ENCODE measurements at regions not wholly inside any gene's neighbourhood (a gene's known extent, or its start where the extent isn't known, plus 50 kb on each side); places are given as distances from the start of the nearest gene placed in this dataset.
A peak's percentile ranks its signal among the peaks of the same experiment; 100 is the strongest.

GRCh38 chr5:96064877-96065276 lies 103.2 kb upstream of the ELL2 start:
- DNase-seq: no peak

GRCh38 chr5:96062836-96063235 lies 101.2 kb upstream of the ELL2 start:
- no peak for DNase-seq

- DNase-seq: no peak
Observed at GRCh38 chr5:96058084-96058483, 96.4 kb upstream of the ELL2 start.

DNA sequence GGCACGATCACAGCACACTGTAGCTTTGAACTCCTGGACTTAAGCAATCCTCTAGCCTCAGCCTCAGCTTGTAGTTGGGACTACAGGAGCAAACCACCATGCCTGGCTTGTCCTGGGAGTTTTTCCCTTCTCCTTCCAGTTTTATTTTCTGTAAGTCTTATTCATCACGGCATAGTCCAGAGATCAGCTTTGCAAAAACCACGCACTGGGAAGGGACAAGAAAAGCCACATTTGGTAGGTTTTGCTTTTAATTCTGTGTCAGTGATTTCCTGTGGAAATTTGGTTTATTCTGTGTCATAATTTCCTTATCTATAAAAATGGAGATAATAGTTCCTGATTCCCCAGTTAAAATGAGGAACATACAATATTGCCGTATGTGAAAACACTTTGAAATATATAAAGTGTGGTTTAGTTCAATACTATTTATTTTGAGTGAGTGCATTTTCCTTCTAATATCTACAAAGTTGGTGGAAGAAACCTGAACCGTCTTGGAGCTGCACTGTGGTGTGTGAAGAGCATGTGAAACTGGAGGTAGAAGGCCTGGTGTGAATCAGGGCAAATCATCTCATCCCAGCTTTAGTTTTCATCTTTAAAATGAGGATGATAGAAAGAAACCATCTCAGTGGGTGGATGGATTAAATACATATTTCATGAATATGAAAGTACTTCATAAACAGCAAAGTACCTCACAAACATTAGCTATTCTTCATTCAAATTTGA lies 92.8 kb upstream of the ELL2 start:
- DNase-seq: no peak

DNA sequence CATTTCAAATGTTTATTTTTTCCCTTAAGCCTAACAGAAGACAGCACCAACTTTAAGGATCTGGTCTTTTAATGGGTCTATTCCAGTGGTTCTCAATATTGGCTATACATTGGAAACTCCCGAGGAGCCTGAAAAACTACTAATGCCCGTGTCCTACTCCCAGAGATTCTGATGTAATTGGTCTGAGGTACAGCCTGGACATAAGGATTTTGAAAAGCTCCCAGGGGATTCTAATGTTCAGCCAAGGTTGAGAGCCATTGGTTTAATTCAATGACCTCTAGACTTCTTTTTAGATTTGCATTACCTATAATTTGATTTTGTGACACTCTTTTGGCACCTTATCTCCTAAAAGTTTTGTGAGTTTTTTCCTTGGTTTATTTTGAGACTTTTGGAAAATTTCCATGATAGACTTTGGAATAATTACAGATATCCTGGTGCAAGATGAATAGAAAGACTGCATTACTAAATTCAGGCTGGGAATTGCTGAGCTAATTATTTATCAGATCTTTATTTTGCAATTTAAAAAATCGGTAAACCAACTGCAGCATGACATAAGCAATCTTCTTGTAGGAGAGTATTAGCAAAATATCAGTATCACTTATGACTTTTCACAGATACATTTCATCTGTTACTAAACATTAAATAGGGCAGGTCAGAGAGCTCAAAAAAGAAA lies 91.5 kb upstream of the ELL2 start:
- no peak for DNase-seq

DNA sequence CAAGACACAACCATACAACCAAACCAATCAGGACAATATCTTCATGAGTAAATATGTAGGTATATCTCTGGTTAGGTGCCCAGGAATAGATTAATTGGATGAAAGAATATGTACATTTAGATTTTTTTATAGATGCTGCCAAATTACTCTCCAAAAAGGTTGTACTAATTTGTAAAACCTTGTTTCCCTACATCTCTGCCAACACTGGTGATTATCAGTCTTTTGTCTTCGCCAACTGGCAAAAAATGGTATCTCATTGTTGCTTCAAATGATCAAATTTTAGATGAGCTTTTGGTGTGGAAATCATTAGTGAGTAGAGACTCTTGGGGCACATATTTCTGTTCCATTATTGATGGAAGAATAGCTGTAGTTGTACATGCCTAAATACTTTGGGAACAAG lies 90.7 kb upstream of the ELL2 start:
- DNase-seq: no peak

- DNase-seq: no peak
Observed at GRCh38 chr5:96051401-96051830, 89.8 kb upstream of the ELL2 start.

DNA sequence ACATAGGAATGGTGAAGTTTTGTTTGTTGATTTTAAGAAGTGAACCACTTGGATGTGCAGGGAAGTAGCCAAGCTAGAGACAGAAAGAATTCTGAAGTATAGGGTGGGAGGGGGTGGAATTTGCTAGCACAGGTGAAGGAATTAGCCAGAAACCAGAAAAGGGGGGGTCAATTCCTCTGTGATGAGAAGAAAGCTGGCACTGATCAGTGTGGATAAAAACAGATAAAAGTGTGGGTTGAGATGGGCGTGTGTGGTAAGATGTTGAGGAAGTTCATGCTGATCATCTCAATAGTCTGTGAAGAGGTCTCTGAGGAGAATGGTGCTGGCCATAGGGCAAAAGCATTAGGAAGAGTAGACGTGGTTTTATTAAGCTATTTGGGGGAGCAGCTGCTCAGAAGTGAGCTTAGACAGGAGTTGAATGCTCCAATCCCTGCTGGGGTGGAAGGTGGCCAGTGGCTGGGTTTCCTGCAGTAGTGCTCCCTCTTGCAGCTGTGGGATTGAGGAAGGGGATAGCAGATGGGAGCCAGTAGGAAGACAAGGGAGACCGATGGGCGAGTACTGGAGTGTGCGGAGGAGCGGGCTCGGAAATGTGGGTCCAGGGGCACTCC lies 88.7 kb upstream of the ELL2 start:
- DNase-seq: no peak

- DNase-seq: peak; percentile 91
Observed at GRCh38 chr5:96049398-96050272, 88.0 kb upstream of the ELL2 start.

- DNase-seq: no peak
Observed at GRCh38 chr5:96048763-96049162, 87.1 kb upstream of the ELL2 start.

- DNase-seq: no peak
Observed at GRCh38 chr5:96045888-96046287, 84.2 kb upstream of the ELL2 start.

GRCh38 chr5:96043446-96043845 lies 81.8 kb upstream of the ELL2 start:
- DNase-seq: no peak

DNA sequence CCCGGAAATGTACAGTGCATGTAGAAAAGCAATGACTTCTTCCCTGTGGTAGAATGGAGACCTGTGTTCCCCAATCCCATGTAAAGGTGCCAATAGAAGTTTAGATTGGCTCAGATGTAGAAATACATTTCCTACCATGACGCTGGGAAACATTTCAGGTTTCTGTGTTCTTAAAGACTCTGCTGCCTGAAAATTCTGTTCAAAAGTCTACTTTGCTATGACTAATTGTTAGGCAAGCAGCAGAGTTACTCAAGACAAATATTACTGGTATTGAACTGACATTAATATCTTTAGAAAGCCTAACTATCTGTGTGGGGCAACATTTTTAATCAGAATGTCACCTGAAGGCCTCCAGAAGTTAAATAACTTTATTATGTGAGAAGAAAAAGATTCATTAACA lies 75.5 kb upstream of the ELL2 start:
- peak; percentile 35 for DNase-seq

DNA sequence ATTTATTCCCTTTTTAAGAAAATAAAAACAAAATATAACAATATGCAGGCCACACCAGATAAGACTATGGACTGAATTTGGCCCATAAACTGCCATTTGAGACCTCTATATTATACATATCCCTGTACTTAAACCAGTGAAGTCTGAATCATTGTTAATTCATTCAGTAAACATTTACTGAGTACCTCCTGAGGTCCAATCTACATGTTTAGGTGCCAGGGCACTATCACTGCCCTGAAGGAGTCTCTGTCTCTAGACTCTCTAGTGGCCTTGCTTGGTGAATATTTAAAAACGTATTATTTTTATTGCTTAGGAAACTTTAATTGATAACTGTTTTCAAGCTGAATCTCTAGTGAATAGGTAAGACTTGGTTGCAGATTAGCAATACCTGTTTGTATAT lies 74.7 kb upstream of the ELL2 start:
- no peak for DNase-seq

GRCh38 chr5:96035796-96036195 lies 74.1 kb upstream of the ELL2 start:
- no peak for DNase-seq

DNA sequence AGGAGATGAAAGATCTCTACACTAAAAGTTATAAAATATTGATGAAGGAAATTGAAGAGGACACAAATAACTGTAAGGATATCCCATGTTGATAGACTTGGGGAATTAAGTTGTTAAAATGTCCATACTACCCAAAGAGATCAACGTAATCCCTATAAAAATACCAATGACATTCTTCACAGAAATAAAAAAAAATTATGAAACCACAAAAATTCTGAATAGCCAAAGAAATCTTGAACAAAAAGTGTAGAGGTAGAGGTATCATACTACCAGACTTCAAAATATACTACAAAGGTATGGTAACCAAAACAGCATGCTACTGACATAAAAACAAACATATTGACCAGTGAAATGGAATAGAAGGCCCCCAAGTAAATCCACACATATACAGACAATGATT lies 71.5 kb upstream of the ELL2 start:
- DNase-seq: peak; percentile 18

DNA sequence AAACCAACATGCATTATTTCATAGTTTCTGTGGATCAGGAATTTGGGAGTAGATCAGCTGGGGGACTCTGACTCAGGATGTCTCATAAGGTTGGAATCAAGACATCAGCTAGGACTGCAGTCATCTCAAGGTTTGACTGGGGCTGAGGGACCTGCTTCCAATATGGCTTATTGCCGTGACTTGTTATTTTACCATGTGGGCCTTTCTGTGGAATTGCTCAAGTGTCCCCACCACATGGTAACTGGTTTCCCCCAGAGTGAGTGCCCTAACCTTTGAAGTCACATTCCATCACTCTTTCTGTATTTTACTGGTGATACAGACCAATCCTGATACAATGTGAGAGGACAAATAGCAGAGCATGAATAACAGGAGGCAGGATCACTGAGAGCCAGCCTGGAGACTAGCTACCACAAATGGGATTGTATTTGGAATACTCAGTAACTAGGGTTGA lies 70.2 kb upstream of the ELL2 start:
- peak; percentile 95 for DNase-seq

GRCh38 chr5:96031180-96031579 lies 69.5 kb upstream of the ELL2 start:
- no peak for DNase-seq

DNA sequence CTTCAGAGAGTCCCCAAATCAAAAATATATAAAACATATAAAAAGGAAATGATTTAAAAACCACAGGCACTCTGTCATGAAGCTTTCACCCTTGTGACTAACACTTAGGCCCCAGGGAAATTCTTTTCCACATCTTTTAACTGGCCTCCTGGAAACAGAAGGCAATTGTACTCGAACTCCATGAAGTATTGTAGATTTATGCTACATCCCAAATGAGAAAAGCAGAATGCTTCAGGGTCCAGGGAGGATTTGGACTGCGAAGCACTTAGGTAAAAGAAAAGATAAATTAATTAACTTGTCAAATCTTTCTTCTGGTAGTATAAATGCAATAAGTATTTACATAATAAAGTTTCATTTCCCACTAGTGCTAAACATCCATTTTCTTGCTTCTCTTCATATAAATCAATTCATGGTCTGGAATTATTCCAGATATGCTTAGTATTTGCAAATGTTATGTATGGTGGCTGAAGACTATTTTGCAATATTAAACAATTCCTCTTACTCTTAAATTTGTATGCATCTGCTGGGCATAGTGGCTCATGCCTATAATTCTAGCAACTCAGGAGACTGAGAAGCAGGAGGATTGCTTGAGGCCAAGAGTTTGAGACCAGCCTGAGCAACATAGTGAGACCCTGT lies 64.9 kb upstream of the ELL2 start:
- DNase-seq: peak; percentile 92

DNA sequence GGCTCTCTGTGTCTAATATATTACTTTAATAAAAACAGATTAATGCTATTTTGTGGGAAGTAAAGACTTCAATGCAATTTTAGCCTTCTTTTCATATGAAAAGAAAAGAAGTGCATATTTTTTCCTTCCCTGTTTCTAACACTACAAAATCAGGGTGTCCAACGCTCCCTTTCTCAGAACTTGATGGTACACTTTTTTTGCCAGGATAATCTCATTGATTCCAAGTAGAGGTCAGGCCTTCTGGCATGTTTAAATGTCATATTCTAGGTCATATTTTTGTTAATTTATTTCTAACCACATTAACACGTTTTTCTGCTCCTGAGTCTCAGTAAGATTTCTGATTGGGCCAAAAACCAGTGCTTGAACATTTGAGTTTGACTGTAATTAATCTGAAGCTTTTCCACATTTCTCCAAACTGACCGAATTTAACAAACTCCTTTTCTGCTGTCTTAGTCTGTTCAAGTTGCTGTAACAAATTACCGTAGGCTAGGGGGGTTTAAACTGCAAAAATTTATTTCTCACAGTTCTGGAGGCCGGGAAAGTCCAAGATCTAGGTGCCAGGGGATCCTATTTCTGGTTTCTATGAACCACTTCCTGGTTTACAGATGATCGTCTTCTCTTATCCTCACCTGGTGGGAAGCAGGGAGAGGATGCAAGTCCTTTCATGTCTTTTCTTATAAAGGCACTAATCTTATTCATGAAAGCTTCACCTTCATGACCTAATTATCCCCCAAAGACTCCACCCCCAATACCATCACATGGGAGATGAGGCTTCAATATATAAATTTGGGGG lies 63.2 kb upstream of the ELL2 start:
- DNase-seq: no peak

DNA sequence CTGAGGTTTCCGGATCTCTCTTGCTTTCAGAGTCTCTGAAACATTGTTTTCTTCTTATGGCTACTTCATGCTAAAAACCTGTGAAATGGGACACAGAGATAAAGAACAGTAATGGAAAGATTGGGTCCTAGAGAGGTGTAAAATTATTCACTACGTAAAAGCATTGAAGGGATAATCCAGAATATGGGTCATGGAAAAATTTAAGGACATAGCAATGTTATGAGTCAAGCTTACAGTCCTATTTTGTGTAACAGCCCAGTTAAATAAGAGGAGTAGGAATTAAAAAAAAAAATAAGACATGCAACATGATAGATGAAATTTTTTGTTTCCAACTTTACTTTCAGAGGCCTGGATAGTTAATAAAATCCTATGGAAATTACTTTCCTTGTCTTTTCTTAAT lies 61.9 kb upstream of the ELL2 start:
- DNase-seq: peak; percentile 87

GRCh38 chr5:96022971-96023370 lies 61.3 kb upstream of the ELL2 start:
- DNase-seq: peak; percentile 35

Data from fibroblast of skin of right biceps (primary cell).